Transverse colon (tissue), 4 donors: ENCODE measurements at regions not wholly inside any gene's neighbourhood (a gene's known extent, or its start where the extent isn't known, plus 50 kb on each side); places are given as distances from the start of the nearest gene placed in this dataset.

Experiments
- DNase-seq: peaks from one replicate; pipeline ENCODE4 v3.0.0-alpha.2; 2019
- H3K27ac ChIP-seq, 4 donors: fragments of 200-600 bp; sonication (generic); 2 replicates each; pipeline ENCODE4 v1.5.1; 2016 to 2018; ENCODE audit warnings: inconsistent platforms in 4 of 4
- H3K27me3 ChIP-seq: fragments of 200-600 bp; sonication (generic); 2 replicates; pipeline ENCODE4 v1.5.1; 2017; ENCODE audit warnings: inconsistent platforms
- H3K36me3 ChIP-seq, 4 donors: fragments of 200-600 bp; sonication (generic); 2 replicates each; pipeline ENCODE4 v1.5.1; 2017 to 2019; ENCODE audit warnings: inconsistent platforms in 4 of 4
- H3K4me1 ChIP-seq, 4 donors: fragments of 200-600 bp; sonication (generic); 2 replicates each; pipeline ENCODE4 v1.5.1; 2017 to 2020; ENCODE audit warnings: inconsistent platforms in 4 of 4
- H3K4me3 ChIP-seq, 4 donors: fragments of 200-600 bp; sonication (generic); 1 replicate in 1 of 4; 2 replicates in 3 of 4; pipeline versions ENCODE4 v1.5.1 to v1.6.1; 2017 to 2019; ENCODE audit warnings: inconsistent platforms in 4 of 4
- H3K9me3 ChIP-seq, 2 donors: fragments of 200-600 bp; sonication (generic); 2 replicates each; pipeline ENCODE4 v1.5.1; 2017 to 2019; ENCODE audit warnings: inconsistent platforms in 2 of 2
- EP300 ChIP-seq: sonication (generic); formaldehyde crosslinking; IDR thresholded peaks from one replicate; pipeline ENCODE4 v1.6.1; 2017; ENCODE audit warnings: antibody characterized with exemption, low read depth
- POLR2A ChIP-seq: fragments of 450-650 bp; IDR thresholded peaks from one replicate; pipeline ENCODE4 v1.6.1; 2016; ENCODE audit warnings: antibody characterized with exemption, mild to moderate bottlenecking, moderate library complexity
- POLR2AphosphoS5 ChIP-seq, 3 donors: sonication (generic); formaldehyde crosslinking; IDR thresholded peaks; one replicate each; pipeline ENCODE4 v1.6.1; 2016; ENCODE audit warnings: antibody characterized with exemption in 3 of 3
- WGBS, 2 donors: methylation state at CpG; one replicate each; pipeline ENCODE4 v1.1.5; 2018; ENCODE audit warnings: low coverage in 1 of 2; 5-methylcytosine and 5-hydroxymethylcytosine counted together
- in situ Hi-C, 4 donors: fragments of 200-750 bp; cut with MboI; loops; one replicate each; pipeline versions ENCODE4 v1.15.0 to v1.15.1; 2017; ENCODE audit warnings: low sequenced_read_pairs in 3 of 4, low pct_ligation_motif_present in 1 of 4, low pct_unique_long_range_greater_than_20kb in 1 of 4
- intact Hi-C: fragments of 100-400 bp; cut with DNase I; formaldehyde crosslinking; loops from one replicate; pipeline ENCODE4 v1.15.1; 2023; ENCODE audit warnings: low total_unique reads
- TF ChIP-seq, protein P1 (sequence below), 5 experiments: fragments of 200-600 bp in 3 of 5; fragments of 450-650 bp in 2 of 5; sonication (generic) in 3 of 5; IDR thresholded peaks; 1 replicate in 2 of 5; 2 replicates in 3 of 5; pipeline ENCODE4 v1.5.1; 2016 to 2017; ENCODE audit warnings: antibody characterized with exemption in 5 of 5, inconsistent platforms in 3 of 5, mild to moderate bottlenecking in 2 of 5, moderate library complexity in 1 of 5

DNA sequence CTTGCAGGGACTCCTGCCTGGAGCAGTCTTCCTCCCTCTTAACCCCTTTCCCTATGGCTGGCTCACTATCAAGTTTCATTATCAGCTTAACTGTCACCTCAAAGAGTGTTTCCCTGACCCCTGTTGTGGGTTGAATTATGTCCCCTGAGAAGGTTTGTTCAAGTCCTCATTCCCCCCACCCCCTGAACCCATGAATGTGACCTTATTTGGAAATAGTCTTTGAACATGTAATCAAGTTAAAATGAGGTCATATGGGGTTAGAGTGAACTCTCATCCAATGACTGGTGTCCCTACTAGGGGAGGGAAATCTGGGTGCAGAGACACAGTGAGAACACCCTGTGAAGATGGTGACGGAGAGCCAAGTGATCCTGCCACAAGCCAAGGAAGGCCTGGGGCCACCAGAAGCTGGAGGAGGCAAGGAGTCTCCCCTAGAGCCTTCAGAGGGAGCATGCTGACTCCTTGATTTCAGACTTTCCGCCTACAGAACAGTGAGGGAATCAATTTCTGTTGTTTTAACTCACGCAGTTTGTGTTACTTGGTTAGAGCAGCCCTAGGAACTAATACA is 165.2 kb upstream of the TOP1 start:
- Histone ChIP-seq H3K36me3 (no peaks in the 10 kb centered on the region), H3K27ac (no peak overlapping the region), H3K27me3 (no peaks in the 10 kb centered on the region), H3K4me1 (peaks cover 0 to 2% (median 0%) of the 10 kb centered on the region in 4 donors), H3K9me3 (no peaks in the 10 kb centered on the region), H3K4me3 (no peak overlapping the region)
- no peak for DNase-seq
- TF ChIP-seq, protein P1, sequence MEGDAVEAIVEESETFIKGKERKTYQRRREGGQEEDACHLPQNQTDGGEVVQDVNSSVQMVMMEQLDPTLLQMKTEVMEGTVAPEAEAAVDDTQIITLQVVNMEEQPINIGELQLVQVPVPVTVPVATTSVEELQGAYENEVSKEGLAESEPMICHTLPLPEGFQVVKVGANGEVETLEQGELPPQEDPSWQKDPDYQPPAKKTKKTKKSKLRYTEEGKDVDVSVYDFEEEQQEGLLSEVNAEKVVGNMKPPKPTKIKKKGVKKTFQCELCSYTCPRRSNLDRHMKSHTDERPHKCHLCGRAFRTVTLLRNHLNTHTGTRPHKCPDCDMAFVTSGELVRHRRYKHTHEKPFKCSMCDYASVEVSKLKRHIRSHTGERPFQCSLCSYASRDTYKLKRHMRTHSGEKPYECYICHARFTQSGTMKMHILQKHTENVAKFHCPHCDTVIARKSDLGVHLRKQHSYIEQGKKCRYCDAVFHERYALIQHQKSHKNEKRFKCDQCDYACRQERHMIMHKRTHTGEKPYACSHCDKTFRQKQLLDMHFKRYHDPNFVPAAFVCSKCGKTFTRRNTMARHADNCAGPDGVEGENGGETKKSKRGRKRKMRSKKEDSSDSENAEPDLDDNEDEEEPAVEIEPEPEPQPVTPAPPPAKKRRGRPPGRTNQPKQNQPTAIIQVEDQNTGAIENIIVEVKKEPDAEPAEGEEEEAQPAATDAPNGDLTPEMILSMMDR (IDR thresholded peaks at IDR 0.05): no peak
- TF ChIP-seq POLR2AphosphoS5 (IDR thresholded peaks at IDR 0.05): no peak
- TF ChIP-seq EP300: no peak
- TF ChIP-seq POLR2A: no peak
- WGBS, 2 donors: 88% methylated on average over 3 of the region's 3 CpGs; no CpG with 5 or more reads in 1 of the 2 donors
- in situ Hi-C loops (no loop called here), intact Hi-C loops (no loop called here)

GRCh38 chr20:40864470-40864869 is 164.2 kb upstream of the TOP1 start:
- intact Hi-C loops: no loop called here
- Histone ChIP-seq H3K27me3 (no peaks in the 10 kb centered on the region), H3K9me3 (no peaks in the 10 kb centered on the region), H3K27ac (no peak overlapping the region), H3K36me3 (no peaks in the 10 kb centered on the region), H3K4me3 (no peak overlapping the region), H3K4me1 (peaks cover 0 to 5% (median 4%) of the 10 kb centered on the region in 4 donors)
- WGBS, 2 donors: 97 to 100% methylated on average over 1 of the region's 1 CpG
- no peak for TF ChIP-seq EP300
- no peak for TF ChIP-seq POLR2AphosphoS5 (IDR thresholded peaks at IDR 0.05)
- TF ChIP-seq, protein P1 (IDR thresholded peaks at IDR 0.05): no peak
- no peak for TF ChIP-seq POLR2A
- in situ Hi-C loops: no loop called here
- no peak for DNase-seq

GRCh38 chr20:40865095-40865494 is 163.5 kb upstream of the TOP1 start:
- no peak for DNase-seq
- in situ Hi-C loops: no loop called here
- Histone ChIP-seq H3K4me1 (peaks cover 0 to 7% (median 4%) of the 10 kb centered on the region in 4 donors), H3K9me3 (no peaks in the 10 kb centered on the region), H3K27ac (no peak overlapping the region), H3K36me3 (no peaks in the 10 kb centered on the region), H3K4me3 (no peak overlapping the region), H3K27me3 (no peaks in the 10 kb centered on the region)
- intact Hi-C loops: no loop called here
- 44 to 70% methylated on average over 1 to 3 of the region's 3 CpGs for WGBS, 2 donors
- TF ChIP-seq POLR2AphosphoS5 (IDR thresholded peaks at IDR 0.05): no peak

GRCh38 chr20:40866056-40866455 is 162.6 kb upstream of the TOP1 start:
- 93% methylated on average over 1 of the region's 1 CpG; no CpG with 5 or more reads in 1 of the 2 donors for WGBS, 2 donors
- in situ Hi-C loops: no loop called here

More at GRCh38 chr20:40866056-40866455, 162.6 kb upstream of the TOP1 start:
- no peak overlapping the region for H3K4me3 ChIP-seq
- no peaks in the 10 kb centered on the region for H3K27me3 ChIP-seq
- no peaks in the 10 kb centered on the region for H3K9me3 ChIP-seq
- peaks cover 0 to 7% (median 4%) of the 10 kb centered on the region in 4 donors for H3K4me1 ChIP-seq
- no peak for DNase-seq
- no peak for TF ChIP-seq EP300
- TF ChIP-seq POLR2A: no peak
- TF ChIP-seq, protein P1 (IDR thresholded peaks at IDR 0.05): no peak
- no peak for TF ChIP-seq POLR2AphosphoS5 (IDR thresholded peaks at IDR 0.05)
- intact Hi-C loops: no loop called here
- no peak overlapping the region for H3K27ac ChIP-seq
- H3K36me3 ChIP-seq: no peaks in the 10 kb centered on the region
